ENCODE measurements at regions not wholly inside any gene's neighbourhood (a gene's known extent, or its start where the extent isn't known, plus 50 kb on each side); places are given as distances from the start of the nearest gene placed in this dataset.
"Not testable (repeated sequence)": the region's sequence is repeated elsewhere in the genome, so short reads cannot be mapped to it uniquely, and the experiment has no call there.

DNA sequence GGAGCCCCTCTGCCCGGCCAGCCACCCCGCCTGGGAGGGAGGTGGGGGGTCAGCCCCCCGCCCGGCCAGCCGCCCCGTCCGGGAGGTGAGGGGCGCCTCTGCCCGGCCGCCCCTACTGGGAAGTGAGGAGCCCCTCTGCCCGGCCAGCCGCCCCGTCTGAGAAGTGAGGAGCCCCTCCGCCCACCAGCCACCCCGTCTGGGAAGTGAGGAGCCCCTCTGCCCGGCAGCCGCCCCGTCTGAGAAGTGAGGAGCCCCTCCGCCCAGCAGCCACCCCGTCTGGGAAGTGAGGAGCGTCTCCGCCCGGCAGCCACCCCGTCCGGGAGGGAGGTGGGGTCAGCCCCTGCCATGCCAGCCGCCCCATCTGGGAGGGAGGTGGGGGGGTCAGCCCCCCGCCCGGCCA, 102.8 kb downstream of the ID4 start:
- not testable (repeated sequence) for H3K36me3 Mint-ChIP-seq, H3K27me3 Mint-ChIP-seq

DNA sequence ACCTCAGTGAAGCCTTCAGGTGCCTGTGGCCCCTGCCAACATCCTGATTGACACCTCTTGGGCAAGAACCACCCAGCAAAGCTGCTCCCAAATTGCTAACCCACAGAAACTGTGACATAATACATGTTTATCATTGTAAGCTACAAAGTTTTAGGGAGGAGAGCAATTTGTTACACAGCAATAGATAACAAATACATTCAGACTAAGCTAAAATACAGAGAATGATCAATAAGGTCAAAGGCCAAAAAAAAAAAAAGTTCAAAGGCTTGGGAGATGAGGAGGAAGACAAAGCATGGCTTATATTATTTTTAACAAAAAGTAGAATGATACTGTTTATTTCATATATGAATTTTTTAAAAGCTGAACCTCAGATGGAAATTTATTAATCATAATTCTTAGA, 105.9 kb downstream of the ID4 start:
- Mint-ChIP-seq H3K4me1 (no peaks in the 10 kb centered on the region), H3K9me3 (peaks cover 8% of the 10 kb centered on the region), H3K36me3 (peaks cover 1% of the 10 kb centered on the region), H3K27ac (no peak overlapping the region), H3K27me3 (no peaks in the 10 kb centered on the region), H3K4me3 (no peak overlapping the region)

More for the DNA sequence above, 102.8 kb downstream of the ID4 start:
- H3K4me1 Mint-ChIP-seq, H3K4me3 Mint-ChIP-seq, H3K27ac Mint-ChIP-seq, H3K9me3 Mint-ChIP-seq: not testable (repeated sequence)

GRCh38 chr6:19945843-19946358, 108.7 kb downstream of the ID4 start:
- no peak overlapping the region for H3K4me3 Mint-ChIP-seq
- H3K36me3 Mint-ChIP-seq: no peaks in the 10 kb centered on the region
- peaks cover 20% of the 10 kb centered on the region for H3K9me3 Mint-ChIP-seq
- H3K27ac Mint-ChIP-seq: no peak overlapping the region
- no peaks in the 10 kb centered on the region for H3K27me3 Mint-ChIP-seq
- no peaks in the 10 kb centered on the region for H3K4me1 Mint-ChIP-seq

GRCh38 chr6:19949155-19949554, 112.0 kb downstream of the ID4 start:
- Mint-ChIP-seq H3K36me3 (peaks cover 2% of the 10 kb centered on the region), H3K27me3 (no peaks in the 10 kb centered on the region), H3K27ac (no peak overlapping the region), H3K4me1 (no peaks in the 10 kb centered on the region), H3K4me3 (no peak overlapping the region), H3K9me3 (peaks cover 19% of the 10 kb centered on the region)

DNA sequence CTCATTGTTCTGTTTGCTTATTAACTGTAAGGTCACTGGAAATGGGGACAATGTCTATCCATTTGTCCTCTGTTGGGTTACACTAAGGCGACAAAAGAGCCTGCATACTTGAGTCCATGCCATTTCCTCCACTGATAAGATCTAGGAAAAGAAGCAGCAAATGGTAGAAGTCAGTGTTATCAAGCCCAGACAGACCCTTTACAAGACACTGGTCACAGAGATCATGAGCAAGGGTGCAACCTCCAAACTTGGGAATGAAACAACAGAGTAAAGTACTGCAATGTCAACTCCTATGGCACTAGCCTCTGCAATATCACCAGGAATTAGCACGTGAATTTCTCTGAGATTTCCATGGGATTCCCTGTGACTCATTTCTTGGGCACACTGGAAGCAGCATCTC, 126.9 kb downstream of the ID4 start:
- Mint-ChIP-seq H3K4me1 (no peaks in the 10 kb centered on the region), H3K27ac (no peak overlapping the region), H3K36me3 (no peaks in the 10 kb centered on the region), H3K4me3 (no peak overlapping the region), H3K9me3 (peaks cover 5% of the 10 kb centered on the region), H3K27me3 (peaks cover 2% of the 10 kb centered on the region)

DNA sequence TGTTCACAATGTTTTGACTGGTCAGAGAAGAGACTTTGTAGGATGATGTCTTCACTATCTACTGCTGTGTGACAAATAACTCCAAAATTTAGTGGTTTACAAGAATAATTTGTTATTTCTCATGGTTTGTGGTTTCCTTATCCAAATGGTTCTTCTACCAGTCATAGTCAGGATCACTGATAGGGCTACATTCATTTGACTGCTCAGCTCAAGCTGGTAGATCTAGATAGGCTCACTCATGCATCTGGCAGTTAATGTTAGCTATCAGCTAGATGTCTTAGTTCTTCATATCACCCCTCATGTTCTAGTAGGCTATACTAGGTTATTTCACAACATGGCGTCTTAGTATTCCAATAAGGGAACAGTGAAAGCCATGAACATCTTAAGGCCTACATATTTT, 131.0 kb downstream of the ID4 start:
- peaks cover 5% of the 10 kb centered on the region for H3K27me3 Mint-ChIP-seq
- no peak overlapping the region for H3K4me3 Mint-ChIP-seq
- H3K9me3 Mint-ChIP-seq: no peaks in the 10 kb centered on the region
- H3K36me3 Mint-ChIP-seq: no peaks in the 10 kb centered on the region
- no peak overlapping the region for H3K27ac Mint-ChIP-seq
- H3K4me1 Mint-ChIP-seq: no peaks in the 10 kb centered on the region

GRCh38 chr6:19972221-19972620, 135.1 kb downstream of the ID4 start:
- Mint-ChIP-seq H3K9me3 (no peaks in the 10 kb centered on the region), H3K27ac (no peak overlapping the region), H3K36me3 (no peaks in the 10 kb centered on the region), H3K27me3 (peaks cover 5% of the 10 kb centered on the region), H3K4me3 (no peak overlapping the region), H3K4me1 (no peaks in the 10 kb centered on the region)

GRCh38 chr6:19976411-19977129, 139.4 kb downstream of the ID4 start:
- Mint-ChIP-seq H3K27me3 (no peaks in the 10 kb centered on the region), H3K36me3 (no peaks in the 10 kb centered on the region), H3K4me1 (no peaks in the 10 kb centered on the region), H3K27ac (no peak overlapping the region), H3K9me3 (no peaks in the 10 kb centered on the region), H3K4me3 (no peak overlapping the region)

GRCh38 chr6:19979059-19979458, 141.9 kb downstream of the ID4 start:
- H3K27me3 Mint-ChIP-seq: no peaks in the 10 kb centered on the region
- no peaks in the 10 kb centered on the region for H3K9me3 Mint-ChIP-seq
- H3K4me3 Mint-ChIP-seq: no peak overlapping the region
- no peaks in the 10 kb centered on the region for H3K4me1 Mint-ChIP-seq
- no peak overlapping the region for H3K27ac Mint-ChIP-seq
- no peaks in the 10 kb centered on the region for H3K36me3 Mint-ChIP-seq

DNA sequence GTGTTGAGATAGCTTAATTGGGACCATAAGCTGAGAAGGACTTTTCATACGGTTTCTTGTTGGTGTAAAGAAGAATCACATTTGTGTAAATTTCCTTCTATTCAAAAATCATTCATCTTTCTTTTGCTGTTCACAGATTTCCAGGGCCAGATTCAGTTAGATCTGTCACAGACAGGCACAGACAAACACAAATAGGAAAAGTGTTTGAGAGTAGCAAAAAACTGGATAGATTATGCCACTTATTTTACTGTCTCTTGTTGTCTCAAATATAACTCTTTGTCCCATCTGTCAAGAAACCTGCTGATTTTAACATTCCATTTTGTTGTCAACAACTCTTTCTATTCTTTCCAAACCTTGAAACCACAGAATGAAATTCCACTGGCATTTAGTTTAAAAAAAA, 142.8 kb downstream of the ID4 start:
- no peak overlapping the region for H3K27ac Mint-ChIP-seq
- H3K4me1 Mint-ChIP-seq: no peaks in the 10 kb centered on the region
- no peak overlapping the region for H3K4me3 Mint-ChIP-seq
- peaks cover under 1% of the 10 kb centered on the region for H3K27me3 Mint-ChIP-seq
- no peaks in the 10 kb centered on the region for H3K36me3 Mint-ChIP-seq
- H3K9me3 Mint-ChIP-seq: no peaks in the 10 kb centered on the region

- Mint-ChIP-seq H3K27me3 (peaks cover 4% of the 10 kb centered on the region), H3K4me3 (no peak overlapping the region), H3K9me3 (no peaks in the 10 kb centered on the region), H3K4me1 (no peaks in the 10 kb centered on the region), H3K36me3 (no peaks in the 10 kb centered on the region), H3K27ac (no peak overlapping the region)
Measured at GRCh38 chr6:19983374-19983773, 146.2 kb downstream of the ID4 start.

GRCh38 chr6:19986691-19987438, 149.7 kb downstream of the ID4 start:
- Mint-ChIP-seq H3K27me3 (peaks cover 4% of the 10 kb centered on the region), H3K4me1 (no peaks in the 10 kb centered on the region), H3K27ac (no peak overlapping the region), H3K36me3 (no peaks in the 10 kb centered on the region), H3K9me3 (no peaks in the 10 kb centered on the region), H3K4me3 (no peak overlapping the region)

DNA sequence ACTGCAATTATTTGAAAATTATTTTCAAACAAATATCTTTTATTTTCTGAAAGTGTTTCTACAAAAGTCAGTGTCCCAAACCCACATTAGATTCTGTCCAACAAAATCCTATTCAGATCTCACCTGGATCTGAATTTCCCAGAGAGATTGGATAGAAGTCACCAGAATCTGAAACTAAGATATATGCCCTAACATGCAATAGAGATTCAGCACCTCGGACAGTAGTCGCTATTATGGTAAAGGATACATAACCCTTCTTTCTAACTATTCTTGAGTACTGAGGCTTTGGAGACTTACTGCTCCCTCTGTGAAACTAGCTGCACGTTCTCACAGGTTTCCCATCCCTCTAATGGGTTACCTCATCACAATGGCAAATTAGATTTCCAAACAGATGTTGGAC, 151.4 kb downstream of the ID4 start:
- Mint-ChIP-seq H3K4me3 (no peak overlapping the region), H3K27me3 (peaks cover 7% of the 10 kb centered on the region), H3K36me3 (no peaks in the 10 kb centered on the region)

DNA sequence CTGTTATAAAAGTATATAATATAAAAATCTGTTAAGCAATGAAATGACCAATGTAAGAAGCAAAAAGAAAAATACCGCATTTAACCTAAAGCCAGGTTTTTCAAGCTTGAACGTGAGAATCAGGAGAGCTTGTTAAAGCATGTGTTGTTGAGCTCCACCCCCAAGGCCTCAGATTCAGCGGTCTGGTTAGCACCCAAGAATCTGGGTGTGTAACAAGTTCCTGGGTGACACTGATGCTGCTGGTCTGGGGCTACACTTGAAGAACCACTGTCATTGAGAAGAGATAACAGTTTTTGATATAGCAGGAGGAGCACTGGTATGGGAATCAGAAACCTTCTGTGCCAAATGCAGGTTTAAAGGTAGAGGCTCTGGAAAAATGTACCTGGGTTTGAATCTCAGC, 154.0 kb downstream of the ID4 start:
- no peaks in the 10 kb centered on the region for H3K4me1 Mint-ChIP-seq
- H3K36me3 Mint-ChIP-seq: no peaks in the 10 kb centered on the region
- H3K27me3 Mint-ChIP-seq: peaks cover 5% of the 10 kb centered on the region
- H3K9me3 Mint-ChIP-seq: no peaks in the 10 kb centered on the region
- H3K4me3 Mint-ChIP-seq: no peak overlapping the region
- no peak overlapping the region for H3K27ac Mint-ChIP-seq

More for the DNA sequence above, 151.4 kb downstream of the ID4 start:
- no peaks in the 10 kb centered on the region for H3K4me1 Mint-ChIP-seq
- no peak overlapping the region for H3K27ac Mint-ChIP-seq
- H3K9me3 Mint-ChIP-seq: no peaks in the 10 kb centered on the region

- no peaks in the 10 kb centered on the region for H3K4me1 Mint-ChIP-seq
- peaks cover 4% of the 10 kb centered on the region for H3K9me3 Mint-ChIP-seq
- peaks cover 5% of the 10 kb centered on the region for H3K27me3 Mint-ChIP-seq
- H3K4me3 Mint-ChIP-seq: no peak overlapping the region
- H3K27ac Mint-ChIP-seq: no peak overlapping the region
- H3K36me3 Mint-ChIP-seq: no peaks in the 10 kb centered on the region
Measured at GRCh38 chr6:19994909-19995308, 157.7 kb downstream of the ID4 start.

- Mint-ChIP-seq H3K4me3 (no peak overlapping the region), H3K36me3 (no peaks in the 10 kb centered on the region), H3K27ac (no peak overlapping the region), H3K9me3 (peaks cover 6% of the 10 kb centered on the region), H3K27me3 (peaks cover 5% of the 10 kb centered on the region), H3K4me1 (no peaks in the 10 kb centered on the region)
Measured at GRCh38 chr6:19995575-19996257, 158.5 kb downstream of the ID4 start.

All from activated naive CD4-positive, alpha-beta T cell treated with anti-CD3 and anti-CD28 coated beads, Interleukin-2, amount 50 U/mL, for 24 hours (primary cell).